GM21526 (cell line): ENCODE measurements at regions not wholly inside any gene's neighbourhood (a gene's known extent, or its start where the extent isn't known, plus 50 kb on each side); places are given as distances from the start of the nearest gene placed in this dataset.
"Not testable (repeated sequence)": the region's sequence is repeated elsewhere in the genome, so short reads cannot be mapped to it uniquely, and the experiment has no call there.

ENCODE experiments used
- ATAC-seq: cut with Tn5 transposase; IDR thresholded peaks from one replicate; pipeline ENCODE4 v1.9.1; 2021; ENCODE audit warnings: moderate library complexity; ENCODE audit not compliant: unreplicated experiment, low FRiP score

DNA sequence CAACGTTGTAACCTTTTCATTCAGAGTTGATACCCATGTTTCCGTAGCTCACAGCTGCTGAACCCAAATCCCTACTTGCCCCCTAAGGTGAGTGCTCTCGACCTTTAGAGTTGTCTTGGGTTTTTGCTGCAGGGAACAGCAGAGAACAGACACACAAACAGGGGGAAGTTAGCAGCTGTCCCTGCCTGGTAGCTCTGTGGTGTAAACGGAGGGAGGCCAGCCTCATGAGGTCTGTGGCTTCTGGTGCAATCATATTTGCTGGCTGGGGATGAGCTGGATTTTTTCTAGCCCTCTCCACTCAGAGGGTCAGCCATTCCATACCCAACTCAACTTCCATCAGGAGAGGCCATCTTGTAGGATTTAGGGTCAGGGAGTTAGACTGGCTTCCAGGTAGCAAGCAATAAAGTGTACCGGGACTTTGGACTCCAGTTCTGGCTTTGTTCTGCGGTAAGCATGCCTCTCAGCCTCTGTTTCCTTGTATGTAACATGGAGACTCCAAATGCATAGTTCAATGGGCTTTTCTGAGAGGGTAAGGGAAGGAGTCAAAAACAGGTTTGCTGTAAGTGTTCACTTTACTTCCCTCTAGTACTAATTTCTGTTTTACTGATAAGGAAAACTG is 218.9 kb downstream of the MID1IP1 start:
- ATAC-seq = no peak

DNA sequence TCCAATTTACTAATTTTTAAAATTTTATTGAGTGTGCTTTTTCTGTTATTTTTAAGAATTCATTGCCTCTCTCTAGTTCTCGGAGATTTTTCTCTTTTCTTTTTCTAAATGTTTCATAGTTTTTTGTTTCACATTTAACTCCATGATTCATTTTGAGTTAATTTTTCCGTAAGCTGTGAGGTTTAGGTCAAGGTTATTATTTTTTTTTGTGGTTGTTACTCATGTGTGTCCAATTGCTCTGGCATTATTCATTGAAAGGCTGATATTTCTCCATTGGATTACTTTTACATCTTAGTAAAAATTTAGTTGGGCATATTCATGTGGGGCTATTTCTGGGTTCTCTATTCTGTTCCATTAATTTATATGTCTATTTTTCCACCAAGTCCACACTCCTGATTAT is 220.8 kb downstream of the MID1IP1 start:
- ATAC-seq = no peak

- no peak for ATAC-seq
Observed at GRCh38 chrX:39029221-39029620, 228.0 kb downstream of the MID1IP1 start.

GRCh38 chrX:39030636-39031035 is 229.4 kb downstream of the MID1IP1 start:
- ATAC-seq = no peak

- ATAC-seq = no peak
Observed at GRCh38 chrX:39039890-39040289, 238.6 kb downstream of the MID1IP1 start.

DNA sequence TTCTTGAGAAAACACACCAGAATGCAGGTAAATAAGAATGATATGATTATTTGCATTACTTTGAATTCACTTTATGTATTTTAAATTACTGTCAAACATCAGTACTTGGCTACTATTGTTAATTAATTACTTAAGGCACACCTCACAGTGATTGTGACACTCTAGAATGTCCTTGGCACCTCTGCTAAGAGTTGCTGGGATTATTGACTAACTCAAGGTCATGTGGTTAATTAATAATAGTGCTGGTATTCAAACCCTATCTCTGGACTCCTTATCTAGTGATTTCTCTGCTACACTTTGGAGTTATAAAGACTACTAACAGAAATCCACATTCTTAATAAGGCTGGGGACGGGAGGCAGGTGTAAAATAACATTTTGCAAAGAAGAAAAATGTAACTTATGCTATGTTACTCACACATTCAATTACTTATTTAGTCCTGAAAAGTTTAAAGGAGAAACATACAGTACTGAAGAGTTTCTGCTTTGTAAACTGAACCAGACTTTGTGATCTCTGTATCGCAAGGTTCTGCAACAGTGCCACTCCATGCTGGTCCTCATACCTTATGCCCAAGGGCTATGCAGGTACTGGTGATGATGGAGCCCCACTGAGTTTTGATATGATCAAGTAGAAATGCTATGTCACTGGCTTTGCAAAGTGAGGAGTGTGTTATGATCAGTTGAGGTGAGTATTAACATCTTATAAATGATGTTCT is 242.7 kb downstream of the MID1IP1 start:
- ATAC-seq = no peak

- no peak for ATAC-seq
Observed at GRCh38 chrX:39047174-39047573, 245.9 kb downstream of the MID1IP1 start.

DNA sequence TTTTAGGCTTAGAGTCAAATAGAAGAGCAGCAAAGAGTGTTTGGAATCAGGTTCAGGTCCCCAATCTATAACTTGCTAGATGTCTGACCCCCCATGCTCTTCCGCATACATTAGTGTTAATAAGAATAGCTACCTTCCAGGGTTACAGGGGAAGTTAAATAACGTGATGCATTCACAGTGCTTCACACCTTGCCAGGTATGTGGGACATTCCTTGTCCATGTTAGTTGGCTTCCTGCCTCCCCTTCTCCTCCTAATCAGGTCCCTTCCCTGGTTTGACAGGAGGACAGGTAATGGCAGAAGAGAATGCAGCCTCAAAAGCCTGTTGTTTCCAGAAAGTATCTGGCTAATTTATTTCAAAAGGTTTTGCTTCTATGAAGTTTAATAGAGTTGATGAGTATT is 248.7 kb downstream of the MID1IP1 start:
- ATAC-seq = no peak

- ATAC-seq = no peak
Observed at GRCh38 chrX:39050427-39050826, 249.2 kb downstream of the MID1IP1 start.

DNA sequence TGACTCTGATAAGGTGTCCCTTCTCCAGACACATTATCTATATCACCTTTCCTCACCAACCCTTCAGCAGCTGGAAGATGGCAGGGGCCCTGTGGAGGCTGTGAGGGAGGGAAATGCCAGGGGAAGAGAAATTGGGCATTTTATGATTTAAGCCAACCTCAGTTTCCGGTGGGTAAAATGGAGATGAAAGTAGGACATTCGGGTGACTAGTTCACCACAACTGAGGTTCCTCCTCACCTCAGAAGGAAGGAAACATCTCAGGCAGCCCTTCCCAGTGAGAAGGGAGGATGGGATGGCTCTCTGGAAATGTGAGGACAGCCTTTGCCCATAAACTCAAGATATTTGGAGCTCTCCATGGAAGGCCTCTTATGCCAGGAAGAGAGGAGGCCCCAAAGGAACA is 251.5 kb downstream of the MID1IP1 start:
- ATAC-seq = no peak

DNA sequence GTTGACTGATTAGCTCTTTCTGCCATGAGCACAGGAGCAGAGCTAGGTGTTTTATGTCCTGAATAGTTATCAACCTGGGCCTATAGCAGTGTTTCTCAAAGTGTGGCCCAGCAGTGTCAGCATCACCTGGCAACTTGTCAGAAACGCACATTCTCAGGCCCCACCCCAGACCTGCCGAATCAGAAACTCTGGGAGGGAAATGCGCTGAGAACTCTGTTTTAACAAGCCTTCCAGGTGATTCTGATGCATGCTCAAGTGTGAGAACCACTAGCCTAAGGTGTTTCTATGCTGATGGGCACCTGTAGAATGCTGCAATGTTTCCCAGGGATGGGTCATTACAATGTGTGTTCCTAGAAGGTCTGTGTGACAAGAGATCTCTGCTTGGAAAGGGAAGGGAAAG is 257.5 kb downstream of the MID1IP1 start:
- no peak for ATAC-seq

DNA sequence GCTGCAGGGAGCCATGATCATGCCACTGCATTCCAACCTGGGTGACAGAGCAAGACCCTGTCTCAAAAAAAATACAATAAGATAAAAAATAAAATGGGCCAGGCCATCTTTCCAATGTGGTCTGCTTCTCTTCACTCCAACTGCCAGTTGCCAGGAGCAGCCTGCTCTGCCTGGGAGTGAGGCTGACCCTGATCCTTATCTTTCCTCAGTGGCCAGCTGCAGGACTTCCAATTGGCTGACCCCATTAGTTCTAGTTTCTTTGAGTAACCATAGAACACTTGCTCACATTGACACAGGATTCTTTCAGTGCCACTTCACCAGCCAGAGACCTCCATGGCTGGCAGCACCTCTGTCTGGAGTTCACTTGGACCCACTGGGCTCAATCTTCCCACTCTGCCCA is 258.6 kb downstream of the MID1IP1 start:
- ATAC-seq = no peak

- no peak for ATAC-seq
Observed at GRCh38 chrX:39063037-39063436, 261.8 kb downstream of the MID1IP1 start.

GRCh38 chrX:39063702-39064101 is 262.4 kb downstream of the MID1IP1 start:
- no peak for ATAC-seq

GRCh38 chrX:39065051-39065871 is 264.0 kb downstream of the MID1IP1 start:
- ATAC-seq = no peak

- no peak for ATAC-seq
Observed at GRCh38 chrX:39067866-39068265, 266.6 kb downstream of the MID1IP1 start.

DNA sequence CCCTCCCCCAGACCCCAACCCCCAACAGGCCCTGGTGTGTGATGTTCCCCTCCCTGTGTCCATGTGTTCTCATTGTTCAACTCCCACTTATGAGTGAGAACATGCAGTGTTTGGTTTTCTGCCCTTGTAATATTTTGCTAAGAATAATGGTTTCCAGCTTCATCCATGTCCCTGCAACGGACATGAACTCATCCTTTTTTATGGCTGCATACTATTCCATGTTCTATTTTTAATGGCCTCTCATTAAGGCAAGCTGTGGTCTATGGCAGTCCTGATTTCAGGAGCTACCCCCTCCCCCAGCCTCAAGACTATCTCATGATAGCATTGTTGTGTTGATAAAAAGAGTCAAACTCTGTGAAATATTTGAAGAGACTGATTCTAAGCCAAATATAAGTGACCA is 267.4 kb downstream of the MID1IP1 start:
- not testable (repeated sequence) for ATAC-seq

- ATAC-seq = no peak
Observed at GRCh38 chrX:39070009-39070408, 268.8 kb downstream of the MID1IP1 start.

- ATAC-seq = no peak
Observed at GRCh38 chrX:39073131-39073530, 271.9 kb downstream of the MID1IP1 start.

GRCh38 chrX:39096599-39096998 is 295.3 kb downstream of the MID1IP1 start:
- ATAC-seq = no peak

GRCh38 chrX:39104745-39105144 is 303.5 kb downstream of the MID1IP1 start:
- ATAC-seq = no peak

DNA sequence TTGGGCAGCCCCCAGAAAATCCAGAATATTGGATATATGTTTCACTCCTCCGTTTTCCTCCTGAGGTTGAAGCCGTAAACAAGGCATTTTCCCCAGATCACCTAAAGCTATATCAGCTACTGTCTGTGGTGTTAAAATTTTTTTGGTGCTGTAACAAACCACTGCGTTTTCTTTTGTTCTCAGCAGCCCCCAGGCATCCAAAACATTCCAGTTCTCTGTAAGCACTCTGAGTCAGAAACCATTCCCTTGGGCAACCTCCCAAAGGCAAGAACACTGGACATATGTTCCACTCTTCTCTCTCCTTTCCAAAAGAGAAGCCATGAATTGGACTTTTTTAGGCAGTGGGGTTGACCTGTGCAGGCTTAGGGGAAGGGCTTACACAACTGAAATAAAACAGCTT is 310.9 kb downstream of the MID1IP1 start:
- no peak for ATAC-seq
